ENCODE measurements at regions not wholly inside any gene's neighbourhood (a gene's known extent, or its start where the extent isn't known, plus 50 kb on each side); places are given as distances from the start of the nearest gene placed in this dataset.

DNA sequence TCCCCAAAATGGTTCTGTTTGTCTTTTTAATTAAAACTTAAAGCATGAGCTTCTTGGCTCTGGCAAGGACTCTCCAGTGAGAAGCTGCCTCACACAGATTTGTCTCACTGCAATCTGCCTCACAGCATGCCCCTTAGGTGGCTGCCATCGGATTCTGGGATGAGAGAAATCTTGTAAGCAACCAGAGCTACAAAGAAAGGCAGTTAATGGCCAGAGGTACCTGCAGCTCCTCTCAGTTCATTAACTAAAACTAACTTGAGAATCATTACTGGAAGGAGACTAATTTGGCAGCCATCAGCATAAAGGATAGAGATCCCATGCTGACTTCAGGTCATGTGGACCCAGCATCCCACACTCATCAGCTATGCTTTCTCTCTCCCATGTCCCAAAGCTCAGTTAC, 220.6 kb upstream of the DMAC1 start:
- TF ChIP-seq EZH2 (IDR thresholded peaks at IDR 0.05; ENCODE audit: borderline replicate concordance, low read depth, low read length, severe bottlenecking) = no peak
- TF ChIP-seq, protein P1, sequence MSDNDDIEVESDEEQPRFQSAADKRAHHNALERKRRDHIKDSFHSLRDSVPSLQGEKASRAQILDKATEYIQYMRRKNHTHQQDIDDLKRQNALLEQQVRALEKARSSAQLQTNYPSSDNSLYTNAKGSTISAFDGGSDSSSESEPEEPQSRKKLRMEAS (IDR thresholded peaks at IDR 0.05; ENCODE audit: insufficient read depth, insufficient read length) = no peak
- TF ChIP-seq, protein P2, sequence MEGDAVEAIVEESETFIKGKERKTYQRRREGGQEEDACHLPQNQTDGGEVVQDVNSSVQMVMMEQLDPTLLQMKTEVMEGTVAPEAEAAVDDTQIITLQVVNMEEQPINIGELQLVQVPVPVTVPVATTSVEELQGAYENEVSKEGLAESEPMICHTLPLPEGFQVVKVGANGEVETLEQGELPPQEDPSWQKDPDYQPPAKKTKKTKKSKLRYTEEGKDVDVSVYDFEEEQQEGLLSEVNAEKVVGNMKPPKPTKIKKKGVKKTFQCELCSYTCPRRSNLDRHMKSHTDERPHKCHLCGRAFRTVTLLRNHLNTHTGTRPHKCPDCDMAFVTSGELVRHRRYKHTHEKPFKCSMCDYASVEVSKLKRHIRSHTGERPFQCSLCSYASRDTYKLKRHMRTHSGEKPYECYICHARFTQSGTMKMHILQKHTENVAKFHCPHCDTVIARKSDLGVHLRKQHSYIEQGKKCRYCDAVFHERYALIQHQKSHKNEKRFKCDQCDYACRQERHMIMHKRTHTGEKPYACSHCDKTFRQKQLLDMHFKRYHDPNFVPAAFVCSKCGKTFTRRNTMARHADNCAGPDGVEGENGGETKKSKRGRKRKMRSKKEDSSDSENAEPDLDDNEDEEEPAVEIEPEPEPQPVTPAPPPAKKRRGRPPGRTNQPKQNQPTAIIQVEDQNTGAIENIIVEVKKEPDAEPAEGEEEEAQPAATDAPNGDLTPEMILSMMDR (IDR thresholded peaks at IDR 0.05; ENCODE audit: extremely low read depth in 1 of 2, insufficient read depth in 1 of 2, low read depth in 1 of 2, low read length in 2 of 2) = no peak

Measured in endothelial cell of umbilical vein (primary cell).